RWPE2 (cell line): ENCODE measurements at regions not wholly inside any gene's neighbourhood (a gene's known extent, or its start where the extent isn't known, plus 50 kb on each side); places are given as distances from the start of the nearest gene placed in this dataset.
"Not testable (repeated sequence)": the region's sequence is repeated elsewhere in the genome, so short reads cannot be mapped to it uniquely, and the experiment has no call there.

Source experiments
- ATAC-seq: fragments of 200-7000 bp; cut with Tn5 transposase; 3 replicates; pipeline ENCODE4 v1.9.1; 2021; ENCODE audit warnings: low read depth
- DNase-seq: peaks from one replicate; pipeline ENCODE4 v3.0.0-alpha.2; 2020; ENCODE audit warnings: low spot score
- H3K27ac ChIP-seq: fragments of 450-650 bp; 2 replicates; pipeline ENCODE4 v1.5.1; 2017; ENCODE audit warnings: mild to moderate bottlenecking; ENCODE audit not compliant: poor library complexity, severe bottlenecking
- H3K27me3 ChIP-seq: fragments of 250-450 bp; sonication (Bioruptor Pico); 2 replicates; pipeline ENCODE4 v1.5.1; 2021; ENCODE audit warnings: mild to moderate bottlenecking, moderate library complexity; ENCODE audit not compliant: insufficient read depth, poor library complexity, severe bottlenecking
- H3K36me3 ChIP-seq: fragments of 250-450 bp; sonication (Bioruptor Pico); 2 replicates; pipeline ENCODE4 v1.5.1; 2020; ENCODE audit warnings: low read depth, mild to moderate bottlenecking, moderate library complexity
- H3K4me1 ChIP-seq: fragments of 250-450 bp; sonication (Bioruptor Pico); 2 replicates; pipeline ENCODE4 v1.5.1; 2021; ENCODE audit warnings: mild to moderate bottlenecking, moderate library complexity; ENCODE audit not compliant: insufficient read depth, poor library complexity, severe bottlenecking
- H3K4me3 ChIP-seq: fragments of 250-450 bp; sonication (Bioruptor Pico); 2 replicates; pipeline ENCODE4 v1.5.1; 2021; ENCODE audit warnings: mild to moderate bottlenecking, moderate library complexity; ENCODE audit not compliant: severe bottlenecking
- H3K9me3 ChIP-seq: fragments of 250-450 bp; sonication (Bioruptor Pico); 2 replicates; pipeline ENCODE4 v1.5.1; 2021; ENCODE audit warnings: mild to moderate bottlenecking, moderate library complexity; ENCODE audit not compliant: severe bottlenecking
- CTCF ChIP-seq: fragments of 450-650 bp; IDR thresholded peaks from one replicate; pipeline ENCODE4 v1.5.1; 2017; ENCODE audit warnings: mild to moderate bottlenecking, moderate library complexity; ENCODE audit not compliant: poor library complexity, severe bottlenecking

GRCh38 chr16:58793366-58793765, 59.2 kb upstream of the GOT2 start:
- Histone ChIP-seq H3K27ac (no peak overlapping the region), H3K9me3 (no peaks in the 10 kb centered on the region), H3K36me3 (no peaks in the 10 kb centered on the region), H3K4me3 (no peak overlapping the region), H3K27me3 (peaks cover 8% of the 10 kb centered on the region), H3K4me1 (no peaks in the 10 kb centered on the region)
- DNase-seq (no peak), ATAC-seq (no peak)
- TF ChIP-seq CTCF, result no peak

GRCh38 chr16:58792188-58792587, 58.1 kb upstream of the GOT2 start:
- Histone ChIP-seq H3K4me1 (no peaks in the 10 kb centered on the region), H3K27ac (no peak overlapping the region), H3K36me3 (no peaks in the 10 kb centered on the region), H3K4me3 (no peak overlapping the region), H3K9me3 (no peaks in the 10 kb centered on the region), H3K27me3 (peaks cover 11% of the 10 kb centered on the region)
- TF ChIP-seq CTCF, result no peak
- ATAC-seq (no peak), DNase-seq (no peak)

GRCh38 chr16:58790816-58791557, 56.9 kb upstream of the GOT2 start:
- not testable (repeated sequence) for ATAC-seq, H3K36me3 ChIP-seq, H3K27ac ChIP-seq, H3K4me3 ChIP-seq, H3K4me1 ChIP-seq, DNase-seq, H3K9me3 ChIP-seq
- peaks cover 11% of the 10 kb centered on the region for H3K27me3 ChIP-seq

- no peak for ATAC-seq
- no peak for TF ChIP-seq CTCF
- Histone ChIP-seq H3K27ac (no peak overlapping the region), H3K4me1 (no peaks in the 10 kb centered on the region), H3K36me3 (no peaks in the 10 kb centered on the region), H3K4me3 (no peak overlapping the region), H3K27me3 (peaks cover 6% of the 10 kb centered on the region), H3K9me3 (no peaks in the 10 kb centered on the region)
- DNase-seq, result no peak
Measured at GRCh38 chr16:58789351-58789750, 55.2 kb upstream of the GOT2 start.
